Vagina (tissue), 2 donors: ENCODE measurements at regions not wholly inside any gene's neighbourhood (a gene's known extent, or its start where the extent isn't known, plus 50 kb on each side); places are given as distances from the start of the nearest gene placed in this dataset.

Source experiments
- DNase-seq, 2 donors: peaks; one replicate each; pipeline ENCODE4 v3.0.0-alpha.2; 2017; ENCODE audit errors: extremely low spot score in 2 of 2
- H3K27ac ChIP-seq: fragments of 200-600 bp; sonication (generic); one replicate; pipeline ENCODE4 v1.5.1; 2019
- H3K27me3 ChIP-seq: fragments of 200-600 bp; sonication (generic); one replicate; pipeline ENCODE4 v1.5.1; 2019
- H3K36me3 ChIP-seq, 2 donors: fragments of 200-600 bp; sonication (generic); one replicate each; pipeline ENCODE4 v1.5.1; 2017 to 2019
- H3K4me1 ChIP-seq: fragments of 200-600 bp; sonication (generic); one replicate; pipeline ENCODE4 v1.5.1; 2019
- H3K4me3 ChIP-seq, 2 donors: fragments of 200-600 bp; sonication (generic); 1 replicate in 1 of 2; 2 replicates in 1 of 2; pipeline ENCODE4 v1.5.1; 2016 to 2019
- H3K9me3 ChIP-seq: fragments of 200-600 bp; sonication (generic); one replicate; pipeline ENCODE4 v1.5.1; 2019
- CTCF ChIP-seq, 3 experiments: fragments of 450-650 bp in 2 of 3; fragments of 200-600 bp in 1 of 3; sonication (generic) in 1 of 3; IDR thresholded peaks; one replicate each; pipeline ENCODE4 v1.5.1; 2017 to 2019; ENCODE audit warnings: antibody characterized with exemption in 3 of 3, mild to moderate bottlenecking in 2 of 3, moderate library complexity in 2 of 3
- POLR2A ChIP-seq, 2 donors: fragments of 450-650 bp; IDR thresholded peaks; one replicate each; pipeline ENCODE4 v1.6.1; 2017; ENCODE audit warnings: antibody characterized with exemption in 2 of 2, mild to moderate bottlenecking in 2 of 2, moderate library complexity in 2 of 2
- POLR2AphosphoS5 ChIP-seq, 2 donors: sonication (generic); formaldehyde crosslinking; IDR thresholded peaks; one replicate each; pipeline ENCODE4 v1.9.0; 2017; ENCODE audit warnings: antibody characterized with exemption in 2 of 2, mild to moderate bottlenecking in 2 of 2, low read depth in 1 of 2; ENCODE audit not compliant: insufficient read depth in 1 of 2
- intact Hi-C: fragments of 100-400 bp; cut with DNase I; formaldehyde crosslinking; loops from one replicate; pipeline ENCODE4 v1.15.1; 2023

GRCh38 chr18:37922162-37922561 is 356.6 kb upstream of the CELF4 start:
- Histone ChIP-seq H3K27me3 (no peaks in the 10 kb centered on the region), H3K36me3 (no peaks in the 10 kb centered on the region), H3K4me1 (no peaks in the 10 kb centered on the region), H3K4me3 (no peak overlapping the region), H3K9me3 (no peaks in the 10 kb centered on the region), H3K27ac (no peak overlapping the region)
- intact Hi-C loops, result no loop called here
- TF ChIP-seq CTCF (IDR thresholded peaks at IDR 0.05) (no peak), POLR2AphosphoS5 (IDR thresholded peaks at IDR 0.05; ENCODE audit: insufficient read depth in 1 of 2, low read depth in 1 of 2) (no peak), POLR2A (IDR thresholded peaks at IDR 0.05) (no peak)
- DNase-seq, result no peak

- no peak for TF ChIP-seq POLR2AphosphoS5 (IDR thresholded peaks at IDR 0.05; ENCODE audit: insufficient read depth in 1 of 2, low read depth in 1 of 2)
- TF ChIP-seq POLR2A (IDR thresholded peaks at IDR 0.05), result no peak
- no peak for TF ChIP-seq CTCF (IDR thresholded peaks at IDR 0.05)
Measured at GRCh38 chr18:37920865-37921264, 355.3 kb upstream of the CELF4 start.

GRCh38 chr18:37913051-37913450 is 347.5 kb upstream of the CELF4 start:
- TF ChIP-seq POLR2AphosphoS5 (IDR thresholded peaks at IDR 0.05; ENCODE audit: insufficient read depth in 1 of 2, low read depth in 1 of 2), result no peak
- no peak for TF ChIP-seq CTCF (IDR thresholded peaks at IDR 0.05)
- TF ChIP-seq POLR2A (IDR thresholded peaks at IDR 0.05), result no peak
- no peak for DNase-seq
- no peaks in the 10 kb centered on the region for H3K27me3 ChIP-seq
- H3K36me3 ChIP-seq, result no peaks in the 10 kb centered on the region
- no peak overlapping the region for H3K27ac ChIP-seq
- H3K4me1 ChIP-seq, result no peaks in the 10 kb centered on the region
- no peaks in the 10 kb centered on the region for H3K9me3 ChIP-seq
- intact Hi-C loops, result no loop called here
- no peak overlapping the region for H3K4me3 ChIP-seq

More at GRCh38 chr18:37920865-37921264, 355.3 kb upstream of the CELF4 start:
- H3K4me3 ChIP-seq, result no peak overlapping the region
- no peaks in the 10 kb centered on the region for H3K9me3 ChIP-seq
- H3K27me3 ChIP-seq, result no peaks in the 10 kb centered on the region
- no peaks in the 10 kb centered on the region for H3K4me1 ChIP-seq
- no peak overlapping the region for H3K27ac ChIP-seq
- DNase-seq, result no peak
- H3K36me3 ChIP-seq, result no peaks in the 10 kb centered on the region
- intact Hi-C loops, result no loop called here

GRCh38 chr18:37902344-37902743 is 336.7 kb upstream of the CELF4 start:
- TF ChIP-seq POLR2AphosphoS5 (IDR thresholded peaks at IDR 0.05; ENCODE audit: insufficient read depth in 1 of 2, low read depth in 1 of 2) (no peak), CTCF (IDR thresholded peaks at IDR 0.05) (no peak), POLR2A (IDR thresholded peaks at IDR 0.05) (no peak)

GRCh38 chr18:37900326-37900725 is 334.7 kb upstream of the CELF4 start:
- no peak for DNase-seq
- Histone ChIP-seq H3K4me1 (no peaks in the 10 kb centered on the region), H3K27me3 (no peaks in the 10 kb centered on the region), H3K36me3 (no peaks in the 10 kb centered on the region), H3K27ac (no peak overlapping the region), H3K9me3 (no peaks in the 10 kb centered on the region), H3K4me3 (no peak overlapping the region)
- TF ChIP-seq POLR2A (IDR thresholded peaks at IDR 0.05) (no peak), POLR2AphosphoS5 (IDR thresholded peaks at IDR 0.05; ENCODE audit: insufficient read depth in 1 of 2, low read depth in 1 of 2) (no peak), CTCF (IDR thresholded peaks at IDR 0.05) (no peak)
- intact Hi-C loops, result no loop called here

More at GRCh38 chr18:37902344-37902743, 336.7 kb upstream of the CELF4 start:
- intact Hi-C loops, result no loop called here
- Histone ChIP-seq H3K27ac (no peak overlapping the region), H3K4me1 (no peaks in the 10 kb centered on the region), H3K36me3 (no peaks in the 10 kb centered on the region), H3K9me3 (no peaks in the 10 kb centered on the region), H3K27me3 (no peaks in the 10 kb centered on the region), H3K4me3 (no peak overlapping the region)
- DNase-seq, result no peak
